ENCODE measurements at regions not wholly inside any gene's neighbourhood (a gene's known extent, or its start where the extent isn't known, plus 50 kb on each side); places are given as distances from the start of the nearest gene placed in this dataset.

GRCh38 chr15:98401029-98401428, 247.3 kb upstream of the IGF1R start:
- TF ChIP-seq CTCF (IDR thresholded peaks at IDR 0.05; ENCODE audit: extremely low read depth in 1 of 2, insufficient read depth in 1 of 2, low read depth in 1 of 2, low read length in 2 of 2), result no peak
- no peak for TF ChIP-seq EZH2 (IDR thresholded peaks at IDR 0.05; ENCODE audit: borderline replicate concordance, low read depth, low read length, severe bottlenecking)
- TF ChIP-seq POLR2A (IDR thresholded peaks at IDR 0.05; ENCODE audit: low read depth, low read length), result no peak
- TF ChIP-seq POLR2AphosphoS5 (IDR thresholded peaks at IDR 0.05; ENCODE audit: insufficient read depth, low read depth, low read length), result no peak
- no peak for TF ChIP-seq MAX (IDR thresholded peaks at IDR 0.05; ENCODE audit: insufficient read depth, insufficient read length)
